GM21367 (cell line): ENCODE measurements at regions not wholly inside any gene's neighbourhood (a gene's known extent, or its start where the extent isn't known, plus 50 kb on each side); places are given as distances from the start of the nearest gene placed in this dataset.
"Not testable (repeated sequence)": the region's sequence is repeated elsewhere in the genome, so short reads cannot be mapped to it uniquely, and the experiment has no call there.

Experiments used
- ATAC-seq: cut with Tn5 transposase; IDR thresholded peaks from one replicate; pipeline ENCODE4 v1.9.1; 2021; ENCODE audit not compliant: unreplicated experiment

GRCh38 chr3:168796339-168796738, 700.6 kb upstream of the GOLIM4 start:
- ATAC-seq, result no peak

DNA sequence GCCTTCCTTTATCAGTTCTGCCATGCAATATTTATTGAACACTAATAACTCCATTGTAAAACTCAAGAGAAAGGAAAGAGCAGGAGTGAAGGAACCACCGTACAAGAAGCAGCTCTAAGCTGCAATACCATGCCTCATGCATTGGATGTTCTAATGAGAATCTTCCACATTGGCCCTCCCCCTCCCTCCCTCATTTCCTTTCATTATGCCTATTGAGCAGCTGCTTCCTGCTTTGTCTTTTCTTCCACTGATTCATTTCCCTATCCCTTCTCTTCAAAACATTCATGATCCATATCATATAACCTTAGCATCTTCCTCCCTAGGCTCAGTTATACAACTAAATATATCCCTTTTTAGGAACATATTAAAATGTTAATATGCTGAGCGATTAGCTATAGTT, 698.7 kb upstream of the GOLIM4 start:
- no peak for ATAC-seq

DNA sequence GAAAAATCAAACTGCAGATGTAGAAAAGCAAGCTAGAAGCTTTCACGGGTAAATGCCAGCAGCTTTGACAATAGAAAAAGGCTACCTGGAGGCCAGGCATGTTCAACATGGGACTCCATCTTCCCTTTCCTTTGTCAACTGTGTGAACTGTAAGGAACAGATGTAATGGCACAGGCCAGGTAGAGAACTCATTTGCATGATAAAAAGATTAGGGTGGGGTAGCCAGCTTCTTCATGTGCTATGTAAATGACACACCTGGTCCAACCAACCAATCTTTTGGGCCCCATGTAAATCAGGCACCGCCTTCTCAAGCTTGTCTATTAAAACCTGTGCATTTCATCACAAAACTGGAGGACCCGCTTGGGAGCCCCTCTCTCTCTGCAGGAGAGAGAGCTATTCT, 686.5 kb upstream of the GOLIM4 start:
- no peak for ATAC-seq

DNA sequence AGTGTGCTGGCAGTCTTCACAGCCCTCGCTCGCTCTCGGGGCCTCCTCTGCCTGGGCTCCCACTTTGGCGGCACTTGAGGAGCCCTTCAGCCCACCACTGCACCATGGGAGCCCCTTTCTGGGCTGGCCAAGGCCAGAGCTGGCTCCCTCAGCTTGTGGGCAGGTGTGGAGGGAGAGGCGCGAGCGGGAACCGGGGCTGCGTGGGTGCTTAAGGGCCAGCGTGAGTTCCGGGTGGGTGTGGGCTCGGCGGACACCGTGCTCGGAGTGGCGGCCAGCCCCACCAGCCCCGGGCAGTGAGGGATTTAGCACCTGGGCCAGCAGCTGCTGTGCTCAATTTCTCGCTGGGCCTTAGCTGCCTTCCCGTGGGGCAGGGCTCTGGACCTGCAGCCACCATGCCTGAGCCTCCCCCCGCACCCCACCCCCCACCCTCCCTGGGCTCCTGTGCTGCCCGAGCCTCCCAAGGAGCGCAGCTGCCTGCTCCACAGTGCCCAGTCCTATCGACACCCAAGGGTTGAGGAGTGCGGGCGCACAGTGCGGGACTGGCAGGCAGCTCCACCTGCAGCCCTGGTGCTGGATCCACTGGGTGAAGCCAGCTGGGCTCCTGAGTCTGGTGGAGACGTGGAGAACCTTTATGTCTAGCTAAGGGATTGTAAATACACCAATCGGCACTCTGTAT, 684.4 kb upstream of the GOLIM4 start:
- ATAC-seq, result not testable (repeated sequence)

DNA sequence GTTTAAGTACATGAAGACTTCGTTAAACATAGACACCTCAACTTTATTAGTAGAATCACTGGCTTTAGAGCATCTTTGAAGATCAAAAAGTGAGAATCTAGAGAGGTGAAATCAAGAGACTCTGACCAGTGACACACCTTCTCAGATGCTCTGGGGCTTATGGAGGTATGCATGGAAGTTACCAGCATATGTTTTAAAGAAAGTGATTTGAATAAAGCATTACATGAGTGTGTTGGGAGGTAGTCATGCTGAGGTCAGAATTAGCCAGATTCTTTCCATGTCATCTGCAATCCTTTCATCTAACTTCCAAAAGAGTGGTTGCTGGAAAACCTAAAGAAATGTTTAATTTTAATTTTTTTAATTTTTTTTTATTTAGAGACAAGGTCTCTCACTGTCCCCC, 658.0 kb upstream of the GOLIM4 start:
- ATAC-seq, result no peak

GRCh38 chr3:168752339-168752738, 656.6 kb upstream of the GOLIM4 start:
- ATAC-seq, result no peak

DNA sequence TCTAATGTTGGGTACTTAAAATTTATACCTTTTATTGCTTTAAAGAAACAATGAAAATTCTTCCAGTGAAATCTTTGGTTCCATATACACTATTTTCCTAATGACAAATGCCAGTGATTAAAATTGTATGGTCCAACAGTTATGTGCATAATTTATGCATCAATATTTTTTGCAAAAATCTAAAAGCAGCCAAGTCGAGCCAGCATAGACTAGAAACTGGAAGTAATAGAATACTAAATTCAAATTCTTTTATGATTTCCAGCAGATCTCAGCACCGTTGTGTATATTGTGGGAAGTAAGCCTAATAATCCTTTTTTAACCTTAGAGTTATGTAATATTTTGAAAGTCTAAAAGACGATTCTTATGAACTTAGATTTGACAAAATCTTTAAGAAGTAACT, 652.0 kb upstream of the GOLIM4 start:
- no peak for ATAC-seq

- no peak for ATAC-seq
Observed at GRCh38 chr3:168738527-168739325, 643.0 kb upstream of the GOLIM4 start.

DNA sequence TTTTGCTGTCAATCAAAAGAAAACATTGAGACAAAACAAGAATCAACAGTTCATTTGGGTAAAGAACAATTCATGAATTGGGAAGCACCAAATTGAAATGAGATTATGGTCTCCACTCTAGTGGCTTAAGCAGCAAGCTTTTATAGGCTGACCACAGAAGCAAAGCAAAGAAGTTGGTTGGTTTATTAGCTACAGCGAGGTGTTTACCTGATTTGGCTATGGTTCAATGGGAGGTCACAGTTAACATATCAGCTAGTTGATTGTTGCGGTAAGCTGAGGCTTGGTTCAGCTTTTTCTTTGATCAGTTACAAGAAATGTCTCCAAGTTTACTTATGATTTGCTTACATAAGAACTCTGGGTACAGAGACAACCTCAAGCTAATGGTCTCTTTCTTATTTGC, 640.5 kb upstream of the GOLIM4 start:
- no peak for ATAC-seq

GRCh38 chr3:168730073-168730472, 634.3 kb upstream of the GOLIM4 start:
- no peak for ATAC-seq

- no peak for ATAC-seq
Observed at GRCh38 chr3:168722091-168722490, 626.4 kb upstream of the GOLIM4 start.

GRCh38 chr3:168714609-168715240, 619.0 kb upstream of the GOLIM4 start:
- peak; percentile 98 for ATAC-seq

DNA sequence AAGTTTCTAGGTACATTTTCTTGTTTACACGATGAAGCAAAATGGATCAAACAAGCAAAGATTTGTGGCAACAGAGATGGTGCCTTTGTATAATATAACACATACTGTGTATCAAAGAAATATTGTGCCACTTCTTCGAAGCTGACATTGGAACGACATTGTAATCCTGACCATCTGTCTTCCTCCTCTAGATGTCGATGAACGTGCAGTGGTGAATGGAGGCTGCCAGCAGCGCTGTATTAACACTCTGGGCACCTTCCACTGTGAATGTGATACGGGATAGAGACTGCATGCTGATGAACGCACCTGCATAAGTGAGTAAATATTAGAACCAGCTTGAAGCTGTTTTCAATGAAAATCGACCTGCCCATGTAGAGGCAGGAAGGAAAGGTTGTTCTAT, 613.3 kb upstream of the GOLIM4 start:
- ATAC-seq, result no peak

- peak; percentile 60 for ATAC-seq
Observed at GRCh38 chr3:168707900-168708299, 612.2 kb upstream of the GOLIM4 start.

GRCh38 chr3:168705412-168705811, 609.7 kb upstream of the GOLIM4 start:
- ATAC-seq, result no peak

- no peak for ATAC-seq
Observed at GRCh38 chr3:168696051-168696450, 600.3 kb upstream of the GOLIM4 start.

- ATAC-seq, result no peak
Observed at GRCh38 chr3:168693870-168694269, 598.1 kb upstream of the GOLIM4 start.

- ATAC-seq, result no peak
Observed at GRCh38 chr3:168688267-168688666, 592.5 kb upstream of the GOLIM4 start.

GRCh38 chr3:168684519-168684918, 588.8 kb upstream of the GOLIM4 start:
- ATAC-seq, result no peak

DNA sequence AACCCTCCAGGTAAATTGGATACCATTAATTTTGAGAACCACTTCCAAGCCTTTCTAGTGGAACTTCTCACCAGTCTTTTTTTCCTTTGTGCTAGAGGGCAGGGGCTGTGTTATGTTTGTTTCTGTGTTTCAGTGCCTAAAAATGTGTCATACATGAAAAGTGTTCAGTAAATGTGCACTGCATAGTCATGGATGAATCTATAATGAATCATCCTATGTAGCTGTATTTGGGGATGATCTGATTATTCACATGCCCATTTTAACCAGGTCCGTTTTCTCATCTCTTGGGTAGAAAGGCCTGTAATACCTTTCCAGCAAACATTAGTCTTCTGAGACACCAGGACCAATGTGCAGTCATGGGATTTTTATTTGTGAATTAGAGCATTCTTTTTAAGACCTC, 583.0 kb upstream of the GOLIM4 start:
- ATAC-seq, result no peak

GRCh38 chr3:168671091-168671490, 575.4 kb upstream of the GOLIM4 start:
- ATAC-seq, result no peak
